K562 (cell line): ENCODE measurements at regions not wholly inside any gene's neighbourhood (a gene's known extent, or its start where the extent isn't known, plus 50 kb on each side); places are given as distances from the start of the nearest gene placed in this dataset.

Source experiments
- ATAC-seq: fragments of 200-7000 bp; cut with Tn5 transposase; 3 replicates; pipeline ENCODE4 v1.9.1; 2020; ENCODE audit warnings: moderate library complexity
- BruUV-seq: library from RNA; stranded (reverse); fragments of 400-500 nt; replicated peaks from 2 replicates; lab custom pipeline; 2021; lab: Mats Ljungman, UMichigan
- CTCF ChIA-PET: fragments of 300-600 bp; formaldehyde crosslinking; extraction: SDS; loops from one replicate; lab custom pipeline; 2021; ENCODE audit warnings: low intra/inter-chr PET ratio; lab: Yijun Ruan, JAX
- POLR2A ChIA-PET: fragments of 300-600, 350-650 bp; sonication (Branson Sonifier 250); formaldehyde crosslinking; extraction: SDS; loops from one replicate; lab custom pipeline; 2021; ENCODE audit warnings: antibody characterized with exemption, inconsistent platforms; lab: Yijun Ruan, JAX
- DNase-seq, 4 experiments: peaks; one replicate each; pipeline versions ENCODE4 v3.0.0 to v3.0.0-alpha.2; 2011 to 2018; ENCODE audit warnings: low spot score in 3 of 4, mixed read lengths in 3 of 4; ENCODE audit errors: extremely low read depth in 1 of 4
- FAIRE-seq: peaks from 2 replicates; lab custom pipeline; 2011; peaks lifted over from hg19 to GRCh38; lab: Jason Lieb, UNC
- H2AFZ ChIP-seq: 2 replicates; pipeline ENCODE4 v1.6.0; 2011; ENCODE audit warnings: low read depth, low read length, control low read depth, inconsistent platforms
- H3K27ac ChIP-seq: fragments of 200-600 bp; 3 replicates; pipeline ENCODE4 v1.8.0; 2011; ENCODE audit warnings: low read depth, mild to moderate bottlenecking, control low read depth, inconsistent platforms, low read length, moderate library complexity, mixed read lengths; ENCODE audit errors: extremely low read depth
- H3K27me3 ChIP-seq, 2 experiments: fragments of 300-600 bp in 1 of 2; 2 replicates in 1 of 2; 3 replicates in 1 of 2; pipeline versions ENCODE4 v1.6.0 to v1.8.0; 2011; ENCODE audit warnings: inconsistent platforms in 2 of 2, low read length in 2 of 2, mild to moderate bottlenecking in 1 of 2, mixed read lengths in 1 of 2, moderate library complexity in 1 of 2; ENCODE audit not compliant: control insufficient read depth in 2 of 2, insufficient read depth in 2 of 2
- H3K36me3 ChIP-seq: fragments of 300-600 bp; 3 replicates; pipeline ENCODE4 v1.8.0; 2011; ENCODE audit warnings: mild to moderate bottlenecking, low read length, inconsistent platforms; ENCODE audit not compliant: control insufficient read depth, insufficient read depth
- H3K4me1 ChIP-seq, 2 experiments: fragments of 200-600 bp in 1 of 2; replicated peaks in 1 of 2; 2 replicates in 1 of 2; 3 replicates in 1 of 2; pipeline versions ENCODE4 v1.5.1 to v1.8.0; 2011; ENCODE audit warnings: inconsistent platforms in 2 of 2, low read length in 2 of 2, mild to moderate bottlenecking in 1 of 2, mixed read lengths in 1 of 2, moderate library complexity in 1 of 2; ENCODE audit not compliant: control insufficient read depth in 2 of 2, insufficient read depth in 2 of 2
- H3K4me2 ChIP-seq: 2 replicates; pipeline ENCODE4 v1.6.1; 2011; ENCODE audit warnings: low read length, control low read depth, inconsistent platforms, mixed read lengths; ENCODE audit not compliant: insufficient read depth
- H3K4me3 ChIP-seq: fragments of 200-600 bp; sonication (generic), shearing (Covaris generic); 2 replicates; pipeline ENCODE4 v1.5.1; 2016; ENCODE audit warnings: control low read depth, inconsistent platforms
- H3K79me2 ChIP-seq: fragments of 200-600 bp; 3 replicates; pipeline ENCODE4 v1.8.0; 2011; ENCODE audit warnings: low read length, inconsistent platforms; ENCODE audit not compliant: control insufficient read depth, insufficient read depth
- H3K9ac ChIP-seq, 2 experiments: 2 replicates each; pipeline versions ENCODE4 v1.6.0 to v1.6.1; 2011; ENCODE audit warnings: low read depth in 2 of 2, low read length in 2 of 2, control low read depth in 1 of 2, inconsistent platforms in 1 of 2, mild to moderate bottlenecking in 1 of 2, mixed read lengths in 1 of 2; ENCODE audit not compliant: insufficient read depth in 1 of 2
- H3K9me1 ChIP-seq: one replicate; pipeline ENCODE4 v1.6.0; 2011; ENCODE audit warnings: inconsistent platforms, mild to moderate bottlenecking, low read length, moderate library complexity; ENCODE audit not compliant: control insufficient read depth, insufficient read depth
- H3K9me3 ChIP-seq: replicated peaks from 2 replicates; pipeline ENCODE4 v1.5.1; 2011; ENCODE audit warnings: low read depth, low read length, inconsistent platforms; ENCODE audit not compliant: control insufficient read depth, insufficient read depth
- H4K20me1 ChIP-seq: replicated peaks from 2 replicates; pipeline ENCODE4 v1.6.1; 2011; ENCODE audit warnings: low read length, inconsistent platforms, mixed read lengths; ENCODE audit not compliant: control insufficient read depth, insufficient read depth
- BDP1 ChIP-seq: IDR thresholded peaks from 3 replicates; pipeline ENCODE4 v1.6.1; 2011; ENCODE audit not compliant: insufficient read length, insufficient read depth
- BRF1 ChIP-seq: IDR thresholded peaks from 3 replicates; pipeline ENCODE4 v1.6.1; 2011; ENCODE audit warnings: borderline replicate concordance, mild to moderate bottlenecking; ENCODE audit not compliant: insufficient read length; ENCODE audit errors: extremely low read depth
- CBX8 ChIP-seq: fragments of 200-600 bp; sonication (generic); IDR thresholded peaks from 2 replicates; pipeline ENCODE4 v1.6.1; 2012; ENCODE audit warnings: borderline replicate concordance, mixed run types, low read depth, mild to moderate bottlenecking, moderate library complexity, mixed read lengths, low read length, control low read depth, inconsistent platforms; ENCODE audit not compliant: poor library complexity, severe bottlenecking; ENCODE audit errors: extremely low read depth
- NCOA4 ChIP-seq: fragments of 450-650 bp; IDR thresholded peaks from 2 replicates; pipeline ENCODE4 v1.6.1; 2018; ENCODE audit warnings: mild to moderate bottlenecking; ENCODE audit not compliant: partially characterized antibody
- TSHZ1 ChIP-seq: fragments of 250-450 bp; sonication (Bioruptor Pico); IDR thresholded peaks from 2 replicates; pipeline ENCODE4 v1.4.0; 2020; ENCODE audit warnings: mild to moderate bottlenecking, moderate library complexity
- ZNF146 ChIP-seq: IDR thresholded peaks from one replicate; pipeline ENCODE4 v1.6.1; 2018; ENCODE audit warnings: missing compliant biosample characterization; ENCODE audit not compliant: unreplicated experiment
- ZNF197 ChIP-seq: fragments of 200-800 bp; sonication (Bioruptor generic); IDR thresholded peaks from 2 replicates; pipeline ENCODE4 v1.6.1; 2016; ENCODE audit warnings: low read depth, missing genetic modification characterization, missing compliant biosample characterization
- ZNF445 ChIP-seq: fragments of 250-450 bp; sonication (Bioruptor Pico); IDR thresholded peaks from 2 replicates; pipeline ENCODE4 v1.4.0; 2020; ENCODE audit warnings: low read depth, mild to moderate bottlenecking, moderate library complexity
- WGBS: fragments of 100-300 bp; shearing (Covaris generic); methylation state at CpG from one replicate; pipeline ENCODE4 v1.1.6; 2016; ENCODE audit warnings: low coverage, mixed read lengths; ENCODE audit not compliant: insufficient coverage; ENCODE audit errors: missing lambda C conversion rate; 5-methylcytosine and 5-hydroxymethylcytosine counted together
- in situ Hi-C: fragments of 300-500 bp; cut with MboI; formaldehyde crosslinking; loops from 4 replicates; pipeline ENCODE4 v1.15.0; 2018; ENCODE audit warnings: inconsistent platforms, mixed read lengths
- intact Hi-C: fragments of 100-400 bp; cut with micrococcal nuclease; formaldehyde crosslinking; loops from 2 replicates; pipeline ENCODE4 v1.14.2; 2022

DNA sequence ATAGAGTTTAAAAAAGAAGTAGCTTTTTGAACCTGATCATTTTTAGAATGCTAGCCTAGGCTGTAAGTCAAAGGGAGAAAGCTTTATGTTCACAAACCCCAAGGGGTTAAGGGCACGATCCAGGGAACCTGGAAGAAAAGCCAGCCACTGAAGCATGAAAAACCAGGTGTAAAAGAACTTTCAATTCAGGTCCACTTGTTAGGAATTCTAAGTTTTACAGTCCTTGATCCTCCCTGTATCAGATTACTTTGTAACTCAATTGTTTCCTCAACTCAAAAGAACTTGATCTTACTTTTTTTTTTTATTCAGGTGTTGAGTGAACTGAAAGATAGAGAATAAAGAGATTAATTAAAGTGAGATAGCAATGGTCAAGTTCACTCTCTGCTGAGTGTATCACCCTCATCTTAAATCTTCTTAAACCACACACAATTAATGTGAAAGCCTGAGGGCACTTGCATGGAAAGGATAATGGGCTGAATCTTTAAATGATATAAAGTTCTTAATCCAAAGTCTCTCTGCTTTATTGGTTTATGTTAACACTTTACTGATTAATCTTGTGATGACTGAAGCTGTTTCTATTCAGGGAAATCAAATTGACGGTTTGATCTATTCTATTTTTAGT, 672.2 kb upstream of the LRRN3 start (continued):
- TF ChIP-seq ZNF146 (CRISPR knock-in tag): no peak
- no peak for TF ChIP-seq TSHZ1 (CRISPR knock-in tag)
- TF ChIP-seq ZNF445 (CRISPR knock-in tag): no peak
- TF ChIP-seq NCOA4: no peak
- no peak for TF ChIP-seq BDP1

- Histone ChIP-seq H3K36me3 (no peaks in the 10 kb centered on the region), H3K9ac (no peak overlapping the region), H3K79me2 (no peaks in the 10 kb centered on the region), H3K9me3 (no peaks in the 10 kb centered on the region), H3K4me1 (no peaks in the 10 kb centered on the region), H2AFZ (no peak overlapping the region), H3K4me3 (no peak overlapping the region), H4K20me1 (no peaks in the 10 kb centered on the region), H3K27me3 (no peaks in the 10 kb centered on the region)
- CTCF ChIA-PET: no interaction called here
- FAIRE-seq (no peak), ATAC-seq (no peak), DNase-seq (no peak)
- intact Hi-C loops: no loop called here
- 4% methylated on average over 1 of the region's 1 CpG for WGBS
- in situ Hi-C loops: no loop called here
- POLR2A ChIA-PET: interaction anchor here (0.6 kb wide), 1 partner anchor 319 kb away, joined by 3 read pairs; no protein-coding TSS in a partner anchor
- TF ChIP-seq CBX8: no peak
- TF ChIP-seq BRF1: no peak
- TF ChIP-seq ZNF197: no peak
- TF ChIP-seq, all 486 proteins: peak for 0
- Histone ChIP-seq H3K27ac (no peak overlapping the region), H3K9me1 (no peaks in the 10 kb centered on the region), H3K4me2 (no peak overlapping the region)
- BruUV-seq: no TSS peak
These were observed 670.1 kb upstream of the LRRN3 start for GRCh38 chr7:110420788-110421187.
